ENCODE measurements at regions not wholly inside any gene's neighbourhood (a gene's known extent, or its start where the extent isn't known, plus 50 kb on each side); places are given as distances from the start of the nearest gene placed in this dataset.

- TF ChIP-seq, protein P1, sequence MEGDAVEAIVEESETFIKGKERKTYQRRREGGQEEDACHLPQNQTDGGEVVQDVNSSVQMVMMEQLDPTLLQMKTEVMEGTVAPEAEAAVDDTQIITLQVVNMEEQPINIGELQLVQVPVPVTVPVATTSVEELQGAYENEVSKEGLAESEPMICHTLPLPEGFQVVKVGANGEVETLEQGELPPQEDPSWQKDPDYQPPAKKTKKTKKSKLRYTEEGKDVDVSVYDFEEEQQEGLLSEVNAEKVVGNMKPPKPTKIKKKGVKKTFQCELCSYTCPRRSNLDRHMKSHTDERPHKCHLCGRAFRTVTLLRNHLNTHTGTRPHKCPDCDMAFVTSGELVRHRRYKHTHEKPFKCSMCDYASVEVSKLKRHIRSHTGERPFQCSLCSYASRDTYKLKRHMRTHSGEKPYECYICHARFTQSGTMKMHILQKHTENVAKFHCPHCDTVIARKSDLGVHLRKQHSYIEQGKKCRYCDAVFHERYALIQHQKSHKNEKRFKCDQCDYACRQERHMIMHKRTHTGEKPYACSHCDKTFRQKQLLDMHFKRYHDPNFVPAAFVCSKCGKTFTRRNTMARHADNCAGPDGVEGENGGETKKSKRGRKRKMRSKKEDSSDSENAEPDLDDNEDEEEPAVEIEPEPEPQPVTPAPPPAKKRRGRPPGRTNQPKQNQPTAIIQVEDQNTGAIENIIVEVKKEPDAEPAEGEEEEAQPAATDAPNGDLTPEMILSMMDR (IDR thresholded peaks at IDR 0.05) = no peak
- TF ChIP-seq POLR2AphosphoS5 (IDR thresholded peaks at IDR 0.05) = no peak
Measured at GRCh38 chr13:48901781-48902180, 73.9 kb upstream of the FNDC3A start.
